22Rv1 (cell line): ENCODE measurements at regions not wholly inside any gene's neighbourhood (a gene's known extent, or its start where the extent isn't known, plus 50 kb on each side); places are given as distances from the start of the nearest gene placed in this dataset.

ENCODE experiments used
- ZFX ChIP-seq: fragments of 450-650 bp; IDR thresholded peaks from 2 replicates; pipeline ENCODE4 v1.6.1; 2017; ENCODE audit warnings: antibody characterized with exemption, borderline replicate concordance
- TF ChIP-seq, protein P1 (sequence below): fragments of 450-650 bp; IDR thresholded peaks from 2 replicates; pipeline ENCODE4 v1.5.1; 2017; ENCODE audit warnings: mild to moderate bottlenecking

DNA sequence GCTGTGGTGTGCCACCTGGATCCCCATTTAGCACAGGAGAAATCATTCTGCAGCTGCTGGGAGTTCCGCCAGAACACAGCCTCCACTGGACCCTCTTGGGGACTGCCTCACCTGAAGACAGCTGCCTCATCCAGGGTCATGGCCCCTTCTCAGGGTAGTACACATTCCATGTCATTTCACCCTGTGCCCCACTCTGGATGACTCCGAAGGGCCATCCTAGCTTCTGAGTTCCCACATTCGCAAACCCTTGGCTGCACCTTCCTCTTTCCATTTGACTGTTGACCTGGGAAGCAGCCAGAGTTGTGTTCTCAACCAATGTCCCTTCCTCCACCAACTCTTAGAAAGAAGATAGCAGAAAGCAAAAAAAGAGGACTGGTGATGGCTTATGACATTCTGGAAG lies 125.6 kb upstream of the TBX20 start:
- TF ChIP-seq, protein P1, sequence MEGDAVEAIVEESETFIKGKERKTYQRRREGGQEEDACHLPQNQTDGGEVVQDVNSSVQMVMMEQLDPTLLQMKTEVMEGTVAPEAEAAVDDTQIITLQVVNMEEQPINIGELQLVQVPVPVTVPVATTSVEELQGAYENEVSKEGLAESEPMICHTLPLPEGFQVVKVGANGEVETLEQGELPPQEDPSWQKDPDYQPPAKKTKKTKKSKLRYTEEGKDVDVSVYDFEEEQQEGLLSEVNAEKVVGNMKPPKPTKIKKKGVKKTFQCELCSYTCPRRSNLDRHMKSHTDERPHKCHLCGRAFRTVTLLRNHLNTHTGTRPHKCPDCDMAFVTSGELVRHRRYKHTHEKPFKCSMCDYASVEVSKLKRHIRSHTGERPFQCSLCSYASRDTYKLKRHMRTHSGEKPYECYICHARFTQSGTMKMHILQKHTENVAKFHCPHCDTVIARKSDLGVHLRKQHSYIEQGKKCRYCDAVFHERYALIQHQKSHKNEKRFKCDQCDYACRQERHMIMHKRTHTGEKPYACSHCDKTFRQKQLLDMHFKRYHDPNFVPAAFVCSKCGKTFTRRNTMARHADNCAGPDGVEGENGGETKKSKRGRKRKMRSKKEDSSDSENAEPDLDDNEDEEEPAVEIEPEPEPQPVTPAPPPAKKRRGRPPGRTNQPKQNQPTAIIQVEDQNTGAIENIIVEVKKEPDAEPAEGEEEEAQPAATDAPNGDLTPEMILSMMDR, result no peak
- TF ChIP-seq ZFX, result no peak
